WTC11 (cell line): ENCODE measurements at regions not wholly inside any gene's neighbourhood (a gene's known extent, or its start where the extent isn't known, plus 50 kb on each side); places are given as distances from the start of the nearest gene placed in this dataset.

Experiments
- ATAC-seq: fragments of 200-7000 bp; cut with Tn5 transposase; 2 replicates; pipeline ENCODE4 v1.10.0; 2021; ENCODE audit warnings: mild to moderate bottlenecking, moderate library complexity
- CTCF ChIA-PET: fragments of 300-600 bp; sonication (Branson Sonifier 250); formaldehyde crosslinking; loops from one replicate; lab custom pipeline; 2021; ENCODE audit warnings: antibody characterized with exemption; lab: Charles Lee
- POLR2A ChIA-PET: fragments of 350-600 bp; sonication (Branson Sonifier 250); formaldehyde crosslinking; loops from one replicate; lab custom pipeline; 2021; ENCODE audit warnings: antibody characterized with exemption; lab: Charles Lee
- DNase-seq: peaks from one replicate; pipeline ENCODE4 v3.0.0; 2021; ENCODE audit warnings: low spot score
- H3K27ac Mint-ChIP-seq: 2 replicates; pipeline ENCODE4 v1.8.0; 2021; ENCODE audit warnings: mixed read lengths
- H3K27me3 Mint-ChIP-seq: 2 replicates; pipeline ENCODE4 v1.8.0; 2021; ENCODE audit warnings: low read depth, mild to moderate bottlenecking, moderate library complexity, mixed read lengths
- H3K36me3 Mint-ChIP-seq: 2 replicates; pipeline ENCODE4 v1.8.0; 2021; ENCODE audit warnings: mixed read lengths
- H3K4me1 Mint-ChIP-seq: 2 replicates; pipeline ENCODE4 v1.8.0; 2022; ENCODE audit warnings: mixed read lengths
- H3K4me3 Mint-ChIP-seq: 2 replicates; pipeline ENCODE4 v1.8.0; 2021; ENCODE audit warnings: mild to moderate bottlenecking, moderate library complexity, mixed read lengths
- H3K9me3 Mint-ChIP-seq: 2 replicates; pipeline ENCODE4 v1.8.0; 2021; ENCODE audit warnings: mixed read lengths
- CREB1 ChIP-seq: sonication (generic); formaldehyde crosslinking; IDR thresholded peaks from 2 replicates; pipeline ENCODE4 v1.8.0; 2023; ENCODE audit warnings: mild to moderate bottlenecking, missing genetic modification reagents
- FOXK1 ChIP-seq: sonication (generic); formaldehyde crosslinking; IDR thresholded peaks from 2 replicates; pipeline ENCODE4 v1.8.0; 2022; ENCODE audit warnings: mild to moderate bottlenecking, moderate library complexity, missing genetic modification reagents
- GRHL2 ChIP-seq: fragments of 250-450 bp; sonication (Bioruptor Pico); IDR thresholded peaks from 2 replicates; pipeline ENCODE4 v1.8.0; 2022; ENCODE audit warnings: mild to moderate bottlenecking, moderate library complexity; ENCODE audit not compliant: insufficient replicate concordance, severe bottlenecking
- HMGA2 ChIP-seq: fragments of 250-450 bp; sonication (Bioruptor Pico); IDR thresholded peaks from 2 replicates; pipeline ENCODE4 v1.4.0; 2021; ENCODE audit warnings: mild to moderate bottlenecking, moderate library complexity
- JAZF1 ChIP-seq: fragments of 250-450 bp; sonication (Bioruptor Pico); IDR thresholded peaks from 2 replicates; pipeline ENCODE4 v1.9.0; 2021; ENCODE audit warnings: moderate library complexity, mild to moderate bottlenecking, inconsistent platforms
- KAT7 ChIP-seq: sonication (generic); formaldehyde crosslinking; IDR thresholded peaks from 2 replicates; pipeline ENCODE4 v1.8.1; 2023; ENCODE audit warnings: missing genetic modification reagents, mild to moderate bottlenecking, borderline replicate concordance
- NR2C2 ChIP-seq: sonication (generic); formaldehyde crosslinking; IDR thresholded peaks from 2 replicates; pipeline ENCODE4 v1.8.0; 2022; ENCODE audit warnings: mild to moderate bottlenecking, missing genetic modification reagents
- NR3C1 ChIP-seq: sonication (generic); formaldehyde crosslinking; conservative IDR thresholded peaks from 2 replicates; pipeline ENCODE4 v1.8.1; 2023; ENCODE audit warnings: low read depth, mild to moderate bottlenecking, missing genetic modification reagents
- PRRX2 ChIP-seq: fragments of 250-450 bp; sonication (Bioruptor Pico); IDR thresholded peaks from 2 replicates; pipeline ENCODE4 v1.8.0; 2021; ENCODE audit warnings: mild to moderate bottlenecking
- SMAD3 ChIP-seq: sonication (generic); formaldehyde crosslinking; IDR thresholded peaks from 2 replicates; pipeline ENCODE4 v1.8.0; 2022; ENCODE audit warnings: missing genetic modification reagents, mild to moderate bottlenecking, borderline replicate concordance
- SMAD4 ChIP-seq: sonication (generic); formaldehyde crosslinking; IDR thresholded peaks from 2 replicates; pipeline ENCODE4 v1.8.0; 2022; ENCODE audit warnings: mild to moderate bottlenecking, missing genetic modification reagents
- SOX15 ChIP-seq: fragments of 250-450 bp; sonication (Bioruptor Pico); IDR thresholded peaks from 2 replicates; pipeline ENCODE4 v1.9.0; 2021; ENCODE audit warnings: mild to moderate bottlenecking
- TCF7 ChIP-seq: sonication (generic); formaldehyde crosslinking; IDR thresholded peaks from 2 replicates; pipeline ENCODE4 v1.8.0; 2022; ENCODE audit warnings: mild to moderate bottlenecking, low read depth, missing genetic modification reagents, moderate library complexity
- ZNF138 ChIP-seq: sonication (generic); formaldehyde crosslinking; conservative IDR thresholded peaks from 2 replicates; pipeline ENCODE4 v1.8.1; 2022; ENCODE audit warnings: mild to moderate bottlenecking, moderate library complexity, missing genetic modification reagents
- ZNF423 ChIP-seq: fragments of 250-450 bp; sonication (Bioruptor Pico); IDR thresholded peaks from 2 replicates; pipeline ENCODE4 v2.1.2; 2022; ENCODE audit warnings: mild to moderate bottlenecking, moderate library complexity
- TF ChIP-seq, protein P1 (sequence below): sonication (generic); formaldehyde crosslinking; conservative IDR thresholded peaks from 2 replicates; pipeline ENCODE4 v1.8.1; 2022; ENCODE audit warnings: mild to moderate bottlenecking, missing genetic modification reagents
- TF ChIP-seq, protein P2 (sequence below): sonication (generic); formaldehyde crosslinking; IDR thresholded peaks from 2 replicates; pipeline ENCODE4 v1.8.0; 2022; ENCODE audit warnings: mild to moderate bottlenecking, missing genetic modification reagents
- TF ChIP-seq, protein P3 (sequence below): sonication (generic); formaldehyde crosslinking; IDR thresholded peaks from 2 replicates; pipeline ENCODE4 v1.8.1; 2022; ENCODE audit warnings: missing genetic modification reagents, borderline replicate concordance
- TF ChIP-seq, protein P4 (sequence below): sonication (generic); formaldehyde crosslinking; conservative IDR thresholded peaks from 2 replicates; pipeline ENCODE4 v1.8.1; 2023; ENCODE audit warnings: mild to moderate bottlenecking, low read depth, missing genetic modification reagents, moderate library complexity
- TF ChIP-seq, protein P5 (sequence below): sonication (generic); formaldehyde crosslinking; IDR thresholded peaks from 2 replicates; pipeline ENCODE4 v1.8.0; 2022; ENCODE audit warnings: missing genetic modification reagents
- TF ChIP-seq, protein P6 (sequence below): fragments of 250-450 bp; sonication (Bioruptor Pico); IDR thresholded peaks from 2 replicates; pipeline ENCODE4 v1.9.0; 2021; ENCODE audit warnings: mild to moderate bottlenecking

DNA sequence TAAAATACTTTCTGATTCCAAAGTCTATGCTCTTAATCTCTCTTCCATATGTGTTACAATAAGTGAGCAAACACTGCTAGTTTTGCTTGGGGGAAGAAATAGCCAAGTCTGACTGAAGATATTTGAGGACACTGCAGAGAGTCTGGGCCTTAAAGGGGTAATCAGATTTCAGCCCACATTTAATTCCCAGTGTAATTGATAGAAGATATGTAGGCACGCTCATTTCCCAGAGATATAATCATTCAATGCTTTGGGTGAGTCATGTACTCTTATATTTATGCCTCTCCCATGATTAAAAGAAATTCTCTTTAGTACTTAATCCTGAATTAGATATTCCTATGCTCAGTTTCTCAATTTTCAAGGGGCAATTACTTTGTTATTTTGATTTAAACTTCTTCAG lies 178.1 kb upstream of the POM121L12 start (continued):
- TF ChIP-seq, protein P1, sequence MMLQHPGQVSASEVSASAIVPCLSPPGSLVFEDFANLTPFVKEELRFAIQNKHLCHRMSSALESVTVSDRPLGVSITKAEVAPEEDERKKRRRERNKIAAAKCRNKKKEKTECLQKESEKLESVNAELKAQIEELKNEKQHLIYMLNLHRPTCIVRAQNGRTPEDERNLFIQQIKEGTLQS (CRISPR knock-in tag): no peak

DNA sequence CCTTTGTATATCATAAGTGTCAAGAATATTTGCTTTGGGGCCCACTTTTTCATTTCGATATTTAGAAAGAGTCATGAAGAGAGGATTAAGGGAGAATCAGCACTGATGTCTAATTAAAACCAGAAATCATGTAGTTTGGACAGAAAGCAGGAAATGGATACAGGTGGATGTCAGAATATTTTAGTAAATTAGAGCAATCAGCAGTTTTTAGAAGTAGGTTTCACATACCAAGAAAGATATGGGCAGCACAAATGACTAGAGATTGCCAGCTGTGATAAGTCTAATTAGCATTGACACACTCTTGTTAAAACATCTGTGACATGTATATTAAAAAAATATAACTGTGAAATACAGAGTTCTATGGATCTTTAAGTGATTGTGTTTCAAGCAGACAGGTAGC lies 180.8 kb upstream of the POM121L12 start:
- no peak overlapping the region for H3K4me3 Mint-ChIP-seq
- peaks cover 2% of the 10 kb centered on the region for H3K9me3 Mint-ChIP-seq
- ChIA-PET CTCF (no interaction called here), POLR2A (no interaction called here)
- TF ChIP-seq ZNF423 (CRISPR knock-in tag): no peak
- TF ChIP-seq, protein P2, sequence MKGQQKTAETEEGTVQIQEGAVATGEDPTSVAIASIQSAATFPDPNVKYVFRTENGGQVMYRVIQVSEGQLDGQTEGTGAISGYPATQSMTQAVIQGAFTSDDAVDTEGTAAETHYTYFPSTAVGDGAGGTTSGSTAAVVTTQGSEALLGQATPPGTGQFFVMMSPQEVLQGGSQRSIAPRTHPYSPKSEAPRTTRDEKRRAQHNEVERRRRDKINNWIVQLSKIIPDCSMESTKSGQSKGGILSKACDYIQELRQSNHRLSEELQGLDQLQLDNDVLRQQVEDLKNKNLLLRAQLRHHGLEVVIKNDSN (CRISPR knock-in tag): no peak
- TF ChIP-seq ZNF138 (CRISPR knock-in tag): no peak
- no peak for TF ChIP-seq TCF7 (CRISPR knock-in tag)
- TF ChIP-seq, protein P3, sequence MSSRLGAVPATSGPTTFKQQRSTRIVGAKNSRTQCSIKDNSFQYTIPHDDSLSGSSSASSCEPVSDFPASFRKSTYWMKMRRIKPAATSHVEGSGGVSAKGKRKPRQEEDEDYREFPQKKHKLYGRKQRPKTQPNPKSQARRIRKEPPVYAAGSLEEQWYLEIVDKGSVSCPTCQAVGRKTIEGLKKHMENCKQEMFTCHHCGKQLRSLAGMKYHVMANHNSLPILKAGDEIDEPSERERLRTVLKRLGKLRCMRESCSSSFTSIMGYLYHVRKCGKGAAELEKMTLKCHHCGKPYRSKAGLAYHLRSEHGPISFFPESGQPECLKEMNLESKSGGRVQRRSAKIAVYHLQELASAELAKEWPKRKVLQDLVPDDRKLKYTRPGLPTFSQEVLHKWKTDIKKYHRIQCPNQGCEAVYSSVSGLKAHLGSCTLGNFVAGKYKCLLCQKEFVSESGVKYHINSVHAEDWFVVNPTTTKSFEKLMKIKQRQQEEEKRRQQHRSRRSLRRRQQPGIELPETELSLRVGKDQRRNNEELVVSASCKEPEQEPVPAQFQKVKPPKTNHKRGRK (CRISPR knock-in tag): no peak
- ATAC-seq (no peak), DNase-seq (no peak)
- H3K27ac Mint-ChIP-seq: no peak overlapping the region
- H3K36me3 Mint-ChIP-seq: no peaks in the 10 kb centered on the region
- H3K27me3 Mint-ChIP-seq: no peaks in the 10 kb centered on the region
- no peaks in the 10 kb centered on the region for H3K4me1 Mint-ChIP-seq

DNA sequence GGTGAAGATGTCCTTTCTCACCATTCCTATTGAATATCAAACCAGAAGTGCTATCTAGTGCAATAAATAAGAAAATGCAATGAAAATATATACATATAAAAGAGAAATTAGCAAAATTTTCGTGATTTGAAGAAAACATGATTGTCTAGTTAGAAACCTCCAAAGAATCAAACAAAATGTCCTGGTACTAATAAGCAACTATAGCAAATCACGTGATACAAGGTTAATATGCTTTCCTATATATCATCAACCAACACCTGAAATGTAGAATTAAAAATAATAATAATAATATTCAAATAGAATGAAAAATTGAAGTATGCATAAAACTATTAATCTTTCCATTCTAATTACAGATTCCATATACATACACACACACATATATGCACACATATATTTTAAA lies 183.9 kb upstream of the POM121L12 start:
- no peak for ATAC-seq
- no peak overlapping the region for H3K27ac Mint-ChIP-seq
- DNase-seq: no peak
- TF ChIP-seq KAT7: no peak
- no peak for TF ChIP-seq NR3C1 (CRISPR knock-in tag)
- TF ChIP-seq HMGA2 (CRISPR knock-in tag): no peak
- no peak for TF ChIP-seq SOX15 (CRISPR knock-in tag)
- TF ChIP-seq SMAD4 (CRISPR knock-in tag): no peak
- TF ChIP-seq, protein P4, sequence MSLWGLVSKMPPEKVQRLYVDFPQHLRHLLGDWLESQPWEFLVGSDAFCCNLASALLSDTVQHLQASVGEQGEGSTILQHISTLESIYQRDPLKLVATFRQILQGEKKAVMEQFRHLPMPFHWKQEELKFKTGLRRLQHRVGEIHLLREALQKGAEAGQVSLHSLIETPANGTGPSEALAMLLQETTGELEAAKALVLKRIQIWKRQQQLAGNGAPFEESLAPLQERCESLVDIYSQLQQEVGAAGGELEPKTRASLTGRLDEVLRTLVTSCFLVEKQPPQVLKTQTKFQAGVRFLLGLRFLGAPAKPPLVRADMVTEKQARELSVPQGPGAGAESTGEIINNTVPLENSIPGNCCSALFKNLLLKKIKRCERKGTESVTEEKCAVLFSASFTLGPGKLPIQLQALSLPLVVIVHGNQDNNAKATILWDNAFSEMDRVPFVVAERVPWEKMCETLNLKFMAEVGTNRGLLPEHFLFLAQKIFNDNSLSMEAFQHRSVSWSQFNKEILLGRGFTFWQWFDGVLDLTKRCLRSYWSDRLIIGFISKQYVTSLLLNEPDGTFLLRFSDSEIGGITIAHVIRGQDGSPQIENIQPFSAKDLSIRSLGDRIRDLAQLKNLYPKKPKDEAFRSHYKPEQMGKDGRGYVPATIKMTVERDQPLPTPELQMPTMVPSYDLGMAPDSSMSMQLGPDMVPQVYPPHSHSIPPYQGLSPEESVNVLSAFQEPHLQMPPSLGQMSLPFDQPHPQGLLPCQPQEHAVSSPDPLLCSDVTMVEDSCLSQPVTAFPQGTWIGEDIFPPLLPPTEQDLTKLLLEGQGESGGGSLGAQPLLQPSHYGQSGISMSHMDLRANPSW (CRISPR knock-in tag): no peak
- no peak for TF ChIP-seq GRHL2 (CRISPR knock-in tag)
- TF ChIP-seq, protein P5, sequence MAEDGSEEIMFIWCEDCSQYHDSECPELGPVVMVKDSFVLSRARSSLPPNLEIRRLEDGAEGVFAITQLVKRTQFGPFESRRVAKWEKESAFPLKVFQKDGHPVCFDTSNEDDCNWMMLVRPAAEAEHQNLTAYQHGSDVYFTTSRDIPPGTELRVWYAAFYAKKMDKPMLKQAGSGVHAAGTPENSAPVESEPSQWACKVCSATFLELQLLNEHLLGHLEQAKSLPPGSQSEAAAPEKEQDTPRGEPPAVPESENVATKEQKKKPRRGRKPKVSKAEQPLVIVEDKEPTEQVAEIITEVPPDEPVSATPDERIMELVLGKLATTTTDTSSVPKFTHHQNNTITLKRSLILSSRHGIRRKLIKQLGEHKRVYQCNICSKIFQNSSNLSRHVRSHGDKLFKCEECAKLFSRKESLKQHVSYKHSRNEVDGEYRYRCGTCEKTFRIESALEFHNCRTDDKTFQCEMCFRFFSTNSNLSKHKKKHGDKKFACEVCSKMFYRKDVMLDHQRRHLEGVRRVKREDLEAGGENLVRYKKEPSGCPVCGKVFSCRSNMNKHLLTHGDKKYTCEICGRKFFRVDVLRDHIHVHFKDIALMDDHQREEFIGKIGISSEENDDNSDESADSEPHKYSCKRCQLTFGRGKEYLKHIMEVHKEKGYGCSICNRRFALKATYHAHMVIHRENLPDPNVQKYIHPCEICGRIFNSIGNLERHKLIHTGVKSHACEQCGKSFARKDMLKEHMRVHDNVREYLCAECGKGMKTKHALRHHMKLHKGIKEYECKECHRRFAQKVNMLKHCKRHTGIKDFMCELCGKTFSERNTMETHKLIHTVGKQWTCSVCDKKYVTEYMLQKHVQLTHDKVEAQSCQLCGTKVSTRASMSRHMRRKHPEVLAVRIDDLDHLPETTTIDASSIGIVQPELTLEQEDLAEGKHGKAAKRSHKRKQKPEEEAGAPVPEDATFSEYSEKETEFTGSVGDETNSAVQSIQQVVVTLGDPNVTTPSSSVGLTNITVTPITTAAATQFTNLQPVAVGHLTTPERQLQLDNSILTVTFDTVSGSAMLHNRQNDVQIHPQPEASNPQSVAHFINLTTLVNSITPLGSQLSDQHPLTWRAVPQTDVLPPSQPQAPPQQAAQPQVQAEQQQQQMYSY: no peak
- no peak for TF ChIP-seq SMAD3 (CRISPR knock-in tag)
- no peak for TF ChIP-seq NR2C2 (CRISPR knock-in tag)
- no peak for TF ChIP-seq PRRX2 (CRISPR knock-in tag)
- no peak for TF ChIP-seq CREB1
- TF ChIP-seq FOXK1 (CRISPR knock-in tag): no peak
- TF ChIP-seq, protein P6, sequence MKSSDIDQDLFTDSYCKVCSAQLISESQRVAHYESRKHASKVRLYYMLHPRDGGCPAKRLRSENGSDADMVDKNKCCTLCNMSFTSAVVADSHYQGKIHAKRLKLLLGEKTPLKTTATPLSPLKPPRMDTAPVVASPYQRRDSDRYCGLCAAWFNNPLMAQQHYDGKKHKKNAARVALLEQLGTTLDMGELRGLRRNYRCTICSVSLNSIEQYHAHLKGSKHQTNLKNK (CRISPR knock-in tag): no peak
- no peak for TF ChIP-seq JAZF1 (CRISPR knock-in tag)
- H3K9me3 Mint-ChIP-seq: peaks cover 22% of the 10 kb centered on the region
- no peak overlapping the region for H3K4me3 Mint-ChIP-seq
- no peaks in the 10 kb centered on the region for H3K27me3 Mint-ChIP-seq
- CTCF ChIA-PET: no interaction called here
- peaks cover 3% of the 10 kb centered on the region for H3K36me3 Mint-ChIP-seq
- POLR2A ChIA-PET: no interaction called here
- H3K4me1 Mint-ChIP-seq: no peaks in the 10 kb centered on the region
